Mesothelial cell of epicardium (in vitro differentiated cells): ENCODE measurements at regions not wholly inside any gene's neighbourhood (a gene's known extent, or its start where the extent isn't known, plus 50 kb on each side); places are given as distances from the start of the nearest gene placed in this dataset.

Experiments used
- DNase-seq, 2 experiments: peaks; one replicate each; pipeline ENCODE4 v3.0.0; 2021; ENCODE audit warnings: low spot score in 2 of 2; ENCODE audit not compliant: unreplicated experiment in 2 of 2
- H3K27ac Mint-ChIP-seq: 2 replicates; pipeline ENCODE4 v1.8.0; 2021; ENCODE audit warnings: mixed read lengths
- H3K27me3 Mint-ChIP-seq: 2 replicates; pipeline ENCODE4 v1.8.0; 2021; ENCODE audit warnings: low read depth, mixed read lengths
- H3K36me3 Mint-ChIP-seq: 2 replicates; pipeline ENCODE4 v1.8.0; 2021; ENCODE audit warnings: mixed read lengths
- H3K4me1 Mint-ChIP-seq: 2 replicates; pipeline ENCODE4 v1.8.0; 2021; ENCODE audit warnings: mixed read lengths
- H3K4me3 Mint-ChIP-seq: 2 replicates; pipeline ENCODE4 v1.8.0; 2021; ENCODE audit warnings: mild to moderate bottlenecking, moderate library complexity, mixed read lengths
- H3K9me3 Mint-ChIP-seq: 2 replicates; pipeline ENCODE4 v1.8.0; 2021; ENCODE audit warnings: mixed read lengths
- TF ChIP-seq, protein P1 (sequence below): fragments of 200-600 bp; sonication (generic); IDR thresholded peaks from one replicate; pipeline ENCODE4 v1.5.0; 2021; ENCODE audit warnings: antibody characterized with exemption; ENCODE audit not compliant: unreplicated experiment

DNA sequence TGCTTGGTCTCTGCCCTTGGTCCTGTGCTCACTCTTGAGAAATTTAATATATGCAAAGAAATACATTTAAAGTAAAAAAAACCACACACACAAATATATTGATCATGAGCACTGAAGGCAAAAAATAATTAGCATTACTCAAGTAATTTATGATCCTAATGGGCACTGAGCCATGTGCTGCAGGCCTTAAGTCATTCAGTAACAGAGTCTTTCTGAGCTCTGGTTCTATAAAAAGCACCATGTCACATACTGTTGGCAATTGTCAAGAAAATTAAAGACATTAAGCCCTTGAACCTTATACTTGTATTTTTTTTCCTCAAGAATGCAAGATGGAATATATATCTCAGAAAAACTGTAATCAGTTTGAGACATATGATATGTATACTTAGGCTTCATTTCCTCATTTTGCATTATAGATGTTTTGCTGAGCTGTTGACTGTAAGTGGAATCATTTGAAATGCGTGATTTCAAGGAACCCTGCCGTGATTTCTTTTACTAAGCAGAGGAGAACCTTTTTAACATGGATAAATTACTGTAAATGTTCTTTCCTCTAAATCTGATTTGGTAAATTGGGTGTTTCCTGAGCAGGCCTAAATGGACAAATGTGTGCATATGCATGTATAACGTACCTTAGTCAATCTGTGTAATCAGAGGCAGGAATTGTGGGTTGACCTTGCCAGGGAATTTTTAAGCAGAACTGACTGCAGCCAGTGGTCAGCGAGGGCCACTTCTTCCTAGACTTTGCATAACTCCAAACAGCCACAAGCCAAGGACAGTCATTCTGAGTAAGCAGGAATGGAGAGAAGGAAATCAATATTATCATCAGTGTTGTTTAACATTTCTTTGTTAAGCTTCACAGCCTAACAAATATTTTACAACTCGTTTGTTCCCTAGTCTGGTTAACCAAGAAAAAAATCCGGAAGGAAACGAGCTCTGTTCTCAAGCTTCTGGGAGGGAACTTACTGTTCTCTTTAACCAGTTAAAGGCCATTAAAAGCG lies 191.5 kb upstream of the ATP5MC3 start:
- H3K27ac Mint-ChIP-seq = no peak overlapping the region

DNA sequence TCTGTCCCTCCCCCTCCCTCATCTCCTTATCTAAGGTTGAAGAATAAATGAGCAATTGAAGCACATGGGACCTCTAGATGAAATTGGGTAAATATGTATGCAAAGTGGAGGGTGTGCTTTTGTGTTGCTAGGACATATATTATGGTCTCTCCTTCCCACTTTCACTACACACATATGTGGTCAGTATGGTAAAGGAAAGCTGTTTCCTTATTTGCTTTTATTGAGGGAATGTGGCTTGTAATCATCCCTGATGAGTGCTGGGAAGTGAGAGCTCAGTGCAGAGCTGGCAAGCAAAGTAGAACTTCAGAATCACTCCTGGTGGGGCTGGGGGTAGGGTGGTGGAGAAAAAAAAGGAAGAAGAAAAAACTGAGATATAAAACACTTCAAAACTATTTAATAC lies 189.9 kb upstream of the ATP5MC3 start:
- Mint-ChIP-seq H3K27ac (no peak overlapping the region), H3K4me3 (no peak overlapping the region), H3K4me1 (no peaks in the 10 kb centered on the region), H3K9me3 (no peaks in the 10 kb centered on the region), H3K36me3 (no peaks in the 10 kb centered on the region), H3K27me3 (peaks cover 32% of the 10 kb centered on the region)
- DNase-seq = no peak
- TF ChIP-seq, protein P1, sequence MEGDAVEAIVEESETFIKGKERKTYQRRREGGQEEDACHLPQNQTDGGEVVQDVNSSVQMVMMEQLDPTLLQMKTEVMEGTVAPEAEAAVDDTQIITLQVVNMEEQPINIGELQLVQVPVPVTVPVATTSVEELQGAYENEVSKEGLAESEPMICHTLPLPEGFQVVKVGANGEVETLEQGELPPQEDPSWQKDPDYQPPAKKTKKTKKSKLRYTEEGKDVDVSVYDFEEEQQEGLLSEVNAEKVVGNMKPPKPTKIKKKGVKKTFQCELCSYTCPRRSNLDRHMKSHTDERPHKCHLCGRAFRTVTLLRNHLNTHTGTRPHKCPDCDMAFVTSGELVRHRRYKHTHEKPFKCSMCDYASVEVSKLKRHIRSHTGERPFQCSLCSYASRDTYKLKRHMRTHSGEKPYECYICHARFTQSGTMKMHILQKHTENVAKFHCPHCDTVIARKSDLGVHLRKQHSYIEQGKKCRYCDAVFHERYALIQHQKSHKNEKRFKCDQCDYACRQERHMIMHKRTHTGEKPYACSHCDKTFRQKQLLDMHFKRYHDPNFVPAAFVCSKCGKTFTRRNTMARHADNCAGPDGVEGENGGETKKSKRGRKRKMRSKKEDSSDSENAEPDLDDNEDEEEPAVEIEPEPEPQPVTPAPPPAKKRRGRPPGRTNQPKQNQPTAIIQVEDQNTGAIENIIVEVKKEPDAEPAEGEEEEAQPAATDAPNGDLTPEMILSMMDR = no peak

More for the DNA sequence above, 191.5 kb upstream of the ATP5MC3 start:
- no peaks in the 10 kb centered on the region for H3K4me1 Mint-ChIP-seq
- peaks cover 34% of the 10 kb centered on the region for H3K27me3 Mint-ChIP-seq
- H3K9me3 Mint-ChIP-seq = no peaks in the 10 kb centered on the region
- DNase-seq = no peak
- TF ChIP-seq, protein P1 = no peak
- no peak overlapping the region for H3K4me3 Mint-ChIP-seq
- no peaks in the 10 kb centered on the region for H3K36me3 Mint-ChIP-seq

DNA sequence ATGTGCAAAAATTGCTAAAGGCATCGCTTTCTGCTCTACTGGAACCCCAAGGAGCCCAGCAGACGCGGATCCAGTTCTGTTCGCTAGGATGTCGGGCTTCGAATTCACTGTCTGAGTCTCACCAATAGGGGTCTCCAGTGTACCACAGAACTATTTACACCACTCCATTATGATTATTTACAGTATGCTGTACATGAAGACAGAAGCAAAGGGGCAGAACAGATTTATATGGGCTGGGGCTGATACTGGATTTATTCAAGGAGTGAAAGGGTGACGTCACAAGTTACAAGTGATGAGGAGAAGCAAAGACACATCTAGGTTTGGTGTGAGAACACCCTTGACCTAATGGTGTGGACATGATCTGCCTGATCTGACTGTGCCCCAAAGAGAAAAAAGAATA lies 185.3 kb upstream of the ATP5MC3 start:
- no peaks in the 10 kb centered on the region for H3K36me3 Mint-ChIP-seq
- DNase-seq = peak in 1 of 2 experiments; percentile 43

DNA sequence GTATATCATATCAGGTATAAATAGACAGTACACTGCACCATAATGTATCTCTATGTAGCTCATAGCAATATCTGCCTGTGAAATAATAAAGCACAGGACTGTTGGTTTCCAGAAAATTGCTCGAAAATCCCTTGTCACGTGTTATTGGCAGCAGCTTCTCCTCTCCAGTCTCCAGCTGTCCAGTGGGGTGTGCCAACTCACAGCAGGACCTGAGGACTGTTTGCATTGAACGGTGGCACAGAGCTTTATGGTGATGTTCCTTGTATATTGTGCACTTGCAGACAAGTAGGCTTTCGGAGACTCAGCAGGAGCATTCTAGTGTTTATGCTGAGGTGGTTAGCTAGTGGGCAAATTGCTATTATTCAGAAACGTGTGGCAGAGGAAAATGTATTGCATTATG lies 182.2 kb upstream of the ATP5MC3 start:
- Mint-ChIP-seq H3K27me3 (peaks cover 70% of the 10 kb centered on the region), H3K9me3 (peaks cover 7% of the 10 kb centered on the region), H3K27ac (no peak overlapping the region), H3K36me3 (no peaks in the 10 kb centered on the region), H3K4me3 (no peak overlapping the region), H3K4me1 (no peaks in the 10 kb centered on the region)
- no peak for DNase-seq
- TF ChIP-seq, protein P1 = no peak

More for the DNA sequence above, 185.3 kb upstream of the ATP5MC3 start:
- H3K9me3 Mint-ChIP-seq = no peaks in the 10 kb centered on the region
- peaks cover 53% of the 10 kb centered on the region for H3K27me3 Mint-ChIP-seq
- no peak overlapping the region for H3K4me3 Mint-ChIP-seq
- TF ChIP-seq, protein P1 = peak; percentile 76
- H3K4me1 Mint-ChIP-seq = no peaks in the 10 kb centered on the region
- H3K27ac Mint-ChIP-seq = no peak overlapping the region

DNA sequence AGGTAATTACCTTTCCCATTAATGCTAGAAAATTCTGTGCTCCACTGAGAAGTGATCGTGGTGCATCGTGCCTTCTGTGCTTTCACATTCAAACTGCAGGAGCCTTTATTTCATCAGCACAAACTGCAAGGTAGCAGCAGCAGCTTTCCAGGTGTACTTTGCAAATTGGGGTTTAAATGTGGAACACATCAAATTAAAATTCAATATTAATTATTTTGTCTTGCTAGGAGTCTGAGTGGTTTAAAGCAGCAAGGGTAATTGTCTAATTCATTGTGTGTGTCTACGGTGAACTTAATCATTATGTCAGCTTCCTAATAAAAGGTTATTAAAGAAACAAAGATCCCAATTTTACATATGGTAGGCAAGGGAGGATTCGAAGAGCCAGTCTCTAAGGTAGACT lies 180.8 kb upstream of the ATP5MC3 start:
- Mint-ChIP-seq H3K27me3 (peaks cover 84% of the 10 kb centered on the region), H3K36me3 (no peaks in the 10 kb centered on the region), H3K27ac (no peak overlapping the region)

More for the DNA sequence above, 180.8 kb upstream of the ATP5MC3 start:
- Mint-ChIP-seq H3K4me3 (no peak overlapping the region), H3K4me1 (no peaks in the 10 kb centered on the region), H3K9me3 (peaks cover 8% of the 10 kb centered on the region)
- TF ChIP-seq, protein P1 = no peak
- no peak for DNase-seq
